NCI-H2196 treated with DMSO at 0.1 percent for 48 hours (cell line): ENCODE measurements at regions not wholly inside any gene's neighbourhood (a gene's known extent, or its start where the extent isn't known, plus 50 kb on each side); places are given as distances from the start of the nearest gene placed in this dataset.
"Not testable (repeated sequence)": the region's sequence is repeated elsewhere in the genome, so short reads cannot be mapped to it uniquely, and the experiment has no call there.

ENCODE experiments used
- DNase-seq: peaks from one replicate; lab custom pipeline; 2025; ENCODE audit not compliant: unreplicated experiment; lab: John Stamatoyannopoulos, UW

GRCh38 chr17:33929181-33929724, 325.8 kb upstream of the CCL2 start:
- DNase-seq = no peak

- DNase-seq = not testable (repeated sequence)
Measured at GRCh38 chr17:33931148-33931814, 323.8 kb upstream of the CCL2 start.

GRCh38 chr17:33932996-33933395, 322.1 kb upstream of the CCL2 start:
- DNase-seq = no peak

- no peak for DNase-seq
Measured at GRCh38 chr17:33933576-33933975, 321.5 kb upstream of the CCL2 start.

GRCh38 chr17:33934696-33935095, 320.4 kb upstream of the CCL2 start:
- no peak for DNase-seq

- DNase-seq = no peak
Measured at GRCh38 chr17:33935822-33936221, 319.3 kb upstream of the CCL2 start.

GRCh38 chr17:33936764-33937163, 318.3 kb upstream of the CCL2 start:
- DNase-seq = no peak

GRCh38 chr17:33939959-33940358, 315.1 kb upstream of the CCL2 start:
- no peak for DNase-seq

GRCh38 chr17:33940769-33941370, 314.2 kb upstream of the CCL2 start:
- no peak for DNase-seq

- no peak for DNase-seq
Measured at GRCh38 chr17:33941744-33942143, 313.3 kb upstream of the CCL2 start.

GRCh38 chr17:33942414-33942813, 312.7 kb upstream of the CCL2 start:
- DNase-seq = no peak

GRCh38 chr17:33944412-33944811, 310.7 kb upstream of the CCL2 start:
- no peak for DNase-seq

- no peak for DNase-seq
Measured at GRCh38 chr17:33944826-33945225, 310.3 kb upstream of the CCL2 start.

- no peak for DNase-seq
Measured at GRCh38 chr17:33945646-33946546, 309.2 kb upstream of the CCL2 start.

- DNase-seq = no peak
Measured at GRCh38 chr17:33947762-33948161, 307.3 kb upstream of the CCL2 start.

GRCh38 chr17:33948309-33948708, 306.8 kb upstream of the CCL2 start:
- no peak for DNase-seq

- no peak for DNase-seq
Measured at GRCh38 chr17:33949100-33949499, 306.0 kb upstream of the CCL2 start.

- DNase-seq = no peak
Measured at GRCh38 chr17:33950061-33950460, 305.0 kb upstream of the CCL2 start.

GRCh38 chr17:33952425-33952824, 302.7 kb upstream of the CCL2 start:
- DNase-seq = no peak

GRCh38 chr17:33954597-33954996, 300.5 kb upstream of the CCL2 start:
- DNase-seq = no peak

GRCh38 chr17:33955461-33955860, 299.6 kb upstream of the CCL2 start:
- DNase-seq = no peak

- DNase-seq = not testable (repeated sequence)
Measured at GRCh38 chr17:33959098-33959497, 296.0 kb upstream of the CCL2 start.
